GM18909 (cell line): ENCODE measurements at regions not wholly inside any gene's neighbourhood (a gene's known extent, or its start where the extent isn't known, plus 50 kb on each side); places are given as distances from the start of the nearest gene placed in this dataset.
A peak's percentile ranks its signal among the peaks of the same experiment; 100 is the strongest.

Experiments used
- ATAC-seq: cut with Tn5 transposase; IDR thresholded peaks from one replicate; pipeline ENCODE4 v1.9.1; 2021; ENCODE audit warnings: mild to moderate bottlenecking; ENCODE audit not compliant: unreplicated experiment, poor library complexity

- no peak for ATAC-seq
Measured at GRCh38 chr2:186269536-186269935, 216.5 kb upstream of the ZC3H15 start.

- ATAC-seq: no peak
Measured at GRCh38 chr2:186273953-186274352, 212.1 kb upstream of the ZC3H15 start.

DNA sequence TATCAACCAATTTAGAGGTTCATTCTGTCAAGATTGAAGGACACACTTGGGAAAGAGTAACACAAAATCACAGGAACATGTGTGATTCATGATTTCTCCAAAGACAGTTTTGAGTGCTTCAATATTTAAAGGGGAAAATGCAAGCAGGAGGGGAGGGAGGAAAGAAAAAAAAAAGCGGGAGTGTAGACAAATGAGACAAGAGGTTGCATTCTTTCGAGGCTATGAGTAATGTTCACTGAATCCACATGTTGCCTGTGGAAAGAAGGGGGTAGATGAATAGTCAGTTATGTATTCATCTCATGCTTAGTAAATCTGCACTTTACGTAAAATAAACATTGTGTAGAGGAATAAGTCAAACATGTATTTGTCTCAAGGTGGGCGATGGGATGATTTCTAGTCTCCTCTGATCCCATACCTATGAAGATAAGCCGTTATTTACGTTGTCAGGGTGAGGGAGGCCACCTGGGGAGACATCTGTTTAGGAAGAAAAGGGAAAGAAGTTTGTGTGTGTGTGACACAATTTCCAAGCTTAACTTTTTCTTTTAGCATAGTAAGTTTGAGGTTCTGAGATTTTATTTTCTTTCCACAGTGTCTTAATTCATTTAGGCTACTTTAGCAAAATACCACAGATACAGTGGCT is 211.0 kb upstream of the ZC3H15 start:
- ATAC-seq: no peak

GRCh38 chr2:186276909-186277308 is 209.2 kb upstream of the ZC3H15 start:
- ATAC-seq: no peak

DNA sequence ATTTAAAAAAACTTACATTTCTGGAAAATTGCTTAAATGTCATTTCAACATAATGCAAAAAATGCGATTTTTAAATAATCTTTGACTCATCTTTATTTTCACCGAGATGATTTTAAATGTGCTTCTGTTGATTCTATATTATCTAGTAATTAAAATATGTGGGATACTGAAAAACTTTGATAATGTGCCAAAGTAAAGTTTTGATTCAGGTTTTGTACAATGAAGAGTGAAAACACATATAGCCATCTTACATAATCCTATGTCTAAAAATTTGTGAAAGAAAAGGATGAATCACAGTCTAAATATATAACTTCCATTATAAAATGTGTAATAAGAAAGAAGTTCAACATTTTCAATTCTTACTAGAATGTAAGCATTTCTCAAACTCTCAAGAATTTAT is 204.3 kb upstream of the ZC3H15 start:
- no peak for ATAC-seq

DNA sequence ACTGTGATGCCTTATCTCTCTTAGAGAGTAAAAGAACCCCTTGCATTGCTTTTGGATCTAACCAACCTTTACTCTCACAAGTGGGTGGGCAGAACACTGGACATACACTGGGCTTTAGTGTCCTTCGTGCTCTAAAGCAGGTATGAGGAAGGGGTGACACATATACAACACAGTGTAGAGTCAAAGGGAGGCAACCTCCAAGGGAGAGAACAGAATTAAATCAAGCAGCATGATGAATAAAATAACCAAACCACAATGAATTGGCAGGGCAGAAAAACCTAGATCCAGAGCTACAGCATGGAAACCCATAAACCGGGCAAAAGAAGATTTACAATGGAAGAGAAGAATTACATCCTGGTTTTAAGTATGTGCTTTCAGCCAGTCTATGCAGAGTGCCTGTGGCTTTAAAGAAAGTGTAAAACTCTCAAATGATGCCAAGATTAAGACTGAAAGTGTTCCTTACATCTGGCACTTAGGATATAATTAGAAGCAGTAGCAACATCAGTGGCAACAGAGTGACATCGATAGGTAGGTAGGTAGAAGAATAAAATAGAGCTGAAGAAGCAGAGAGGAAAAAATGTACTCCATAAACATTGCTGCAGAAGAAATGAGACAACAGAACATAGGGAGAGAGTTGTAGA is 191.7 kb upstream of the ZC3H15 start:
- no peak for ATAC-seq

DNA sequence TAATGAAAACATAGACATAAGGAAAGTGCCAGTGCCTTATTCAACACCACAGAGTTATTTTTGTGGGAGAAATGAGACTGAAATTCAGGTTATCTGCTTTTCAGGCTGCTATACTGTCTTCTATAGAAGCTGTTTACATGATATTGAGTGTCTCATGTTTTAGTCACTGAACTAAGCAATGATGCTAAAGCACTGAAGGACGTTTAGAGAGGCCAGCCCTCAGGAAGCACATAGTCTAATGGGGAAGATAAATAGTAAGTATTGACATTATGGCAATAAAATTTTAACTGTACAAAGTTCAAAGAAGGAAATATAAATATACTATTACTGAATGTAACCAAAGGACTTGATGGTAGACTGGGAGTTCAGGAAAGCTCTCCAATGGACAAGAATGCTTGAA is 186.4 kb upstream of the ZC3H15 start:
- ATAC-seq: no peak

GRCh38 chr2:186302263-186302662 is 183.8 kb upstream of the ZC3H15 start:
- no peak for ATAC-seq

DNA sequence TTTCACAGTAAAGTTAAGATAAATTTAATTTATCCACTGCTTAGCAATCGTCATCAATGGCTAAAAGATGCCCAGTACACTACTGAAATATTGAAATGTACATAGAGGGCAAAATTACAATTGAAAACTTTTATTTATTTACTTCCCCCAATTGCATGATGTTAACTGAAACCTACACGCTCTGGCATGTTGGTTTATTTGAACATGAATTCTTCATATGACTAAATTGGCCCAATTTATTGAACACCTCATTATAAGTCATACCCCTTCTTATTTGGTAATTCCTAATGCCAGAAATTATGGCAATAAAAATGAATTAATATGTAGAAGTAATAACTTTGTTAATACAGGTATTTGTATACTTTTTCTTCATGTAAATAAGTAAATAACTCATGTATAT is 183.0 kb upstream of the ZC3H15 start:
- no peak for ATAC-seq

DNA sequence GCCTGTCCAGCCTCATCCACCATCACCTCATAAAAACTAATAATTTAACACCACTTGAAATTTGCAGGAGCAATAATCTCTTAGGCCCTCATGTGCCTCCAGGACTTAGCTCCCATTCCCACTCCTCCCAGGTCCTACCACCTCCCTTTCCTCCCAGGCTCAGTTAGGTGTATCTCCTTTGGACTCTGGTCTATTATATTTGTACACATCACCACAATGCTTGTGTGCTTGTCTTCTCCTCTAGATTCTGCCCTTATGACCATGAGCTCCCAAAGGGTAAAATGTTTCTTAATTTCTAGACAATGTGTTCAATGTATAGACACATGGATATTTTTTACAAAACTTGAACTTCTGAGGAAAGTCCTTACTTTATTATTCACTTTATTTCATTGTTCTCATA is 182.0 kb upstream of the ZC3H15 start:
- no peak for ATAC-seq

- no peak for ATAC-seq
Measured at GRCh38 chr2:186306754-186307153, 179.3 kb upstream of the ZC3H15 start.

DNA sequence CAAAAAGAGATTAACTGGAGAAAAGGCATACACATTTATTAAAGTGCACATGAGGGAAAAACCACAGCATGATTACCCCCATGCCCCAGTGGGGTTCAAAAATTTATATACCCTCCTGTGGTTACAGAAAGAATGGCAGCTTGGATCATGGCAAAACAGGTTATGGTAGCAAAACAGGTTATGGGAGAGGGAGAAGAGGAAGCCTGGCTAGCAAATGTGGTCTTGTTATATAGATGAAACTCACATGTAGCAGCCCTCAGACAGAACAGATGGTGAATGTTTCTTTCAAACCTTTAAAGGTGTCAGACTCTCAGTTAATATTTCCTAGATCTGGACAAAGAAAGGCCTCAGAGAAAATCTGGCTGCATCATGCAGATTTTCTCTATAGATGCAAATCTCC is 178.2 kb upstream of the ZC3H15 start:
- peak; percentile 76 for ATAC-seq

GRCh38 chr2:186308347-186308746 is 177.7 kb upstream of the ZC3H15 start:
- peak; percentile 15 for ATAC-seq

GRCh38 chr2:186309901-186310300 is 176.2 kb upstream of the ZC3H15 start:
- ATAC-seq: no peak

DNA sequence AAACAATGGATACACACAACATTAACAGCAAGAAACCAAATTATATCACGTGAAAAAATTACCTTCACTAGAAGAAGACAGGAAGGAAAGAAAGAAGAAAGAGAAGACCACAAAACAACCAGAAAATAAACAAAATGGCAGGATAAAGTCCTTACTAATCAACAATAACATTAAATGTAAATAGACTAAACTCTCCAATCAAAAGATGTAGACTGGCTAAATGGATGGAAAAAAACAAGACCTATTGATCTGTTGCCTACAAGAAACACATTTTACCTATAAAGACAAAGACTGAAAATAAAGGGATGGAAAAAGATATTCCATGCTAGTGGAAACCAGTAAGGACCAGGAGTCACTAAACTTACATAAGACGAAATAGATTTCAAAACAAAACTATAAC is 167.0 kb upstream of the ZC3H15 start:
- ATAC-seq: no peak

GRCh38 chr2:186325827-186326535 is 160.1 kb upstream of the ZC3H15 start:
- ATAC-seq: no peak

GRCh38 chr2:186327251-186327868 is 158.7 kb upstream of the ZC3H15 start:
- peak; percentile 81 for ATAC-seq

- ATAC-seq: no peak
Measured at GRCh38 chr2:186328838-186329237, 157.2 kb upstream of the ZC3H15 start.

GRCh38 chr2:186330050-186330449 is 156.0 kb upstream of the ZC3H15 start:
- ATAC-seq: no peak

DNA sequence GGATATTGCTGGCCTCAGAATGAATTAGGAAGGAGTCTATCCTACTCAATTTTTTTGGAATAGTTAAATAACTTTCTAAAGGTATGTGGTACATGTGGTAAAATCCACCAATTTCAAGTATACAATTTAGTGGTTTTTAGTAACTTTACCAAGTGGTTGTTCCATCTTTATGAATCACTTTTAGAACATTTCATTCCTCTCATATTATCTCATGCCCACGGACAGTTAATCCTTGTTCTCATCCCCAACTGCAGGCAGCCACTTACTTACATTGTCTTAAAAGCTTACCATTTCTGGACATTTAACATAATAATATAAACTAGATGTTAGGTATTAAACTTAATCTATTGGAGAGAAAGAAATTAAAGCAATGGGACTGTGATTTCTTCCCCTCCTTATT is 146.3 kb upstream of the ZC3H15 start:
- no peak for ATAC-seq

DNA sequence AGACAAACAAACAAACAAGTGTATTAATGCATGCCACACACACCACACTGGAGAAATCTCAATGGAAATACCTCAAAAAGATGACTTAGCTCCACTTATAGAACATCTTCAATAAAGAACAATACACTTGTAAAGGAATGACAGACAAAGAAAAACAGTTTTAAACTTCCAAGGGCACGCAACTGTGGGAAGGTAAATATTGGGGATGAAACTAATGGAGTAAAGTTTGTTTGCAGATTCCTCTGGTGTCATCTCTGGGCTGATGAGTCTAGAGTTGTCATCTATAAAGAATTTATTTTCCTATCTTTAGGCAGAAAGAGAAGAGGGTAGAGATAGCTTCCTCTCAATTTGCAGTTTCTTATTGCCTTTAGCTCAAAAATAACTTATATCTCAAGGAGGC is 144.0 kb upstream of the ZC3H15 start:
- no peak for ATAC-seq
